Fibroblast of skin of abdomen (primary cell): ENCODE measurements at regions not wholly inside any gene's neighbourhood (a gene's known extent, or its start where the extent isn't known, plus 50 kb on each side); places are given as distances from the start of the nearest gene placed in this dataset.
"Not testable (repeated sequence)": the region's sequence is repeated elsewhere in the genome, so short reads cannot be mapped to it uniquely, and the experiment has no call there.

Experiments
- DNase-seq: peaks from one replicate; pipeline ENCODE4 v3.0.0-alpha.2; 2013

DNA sequence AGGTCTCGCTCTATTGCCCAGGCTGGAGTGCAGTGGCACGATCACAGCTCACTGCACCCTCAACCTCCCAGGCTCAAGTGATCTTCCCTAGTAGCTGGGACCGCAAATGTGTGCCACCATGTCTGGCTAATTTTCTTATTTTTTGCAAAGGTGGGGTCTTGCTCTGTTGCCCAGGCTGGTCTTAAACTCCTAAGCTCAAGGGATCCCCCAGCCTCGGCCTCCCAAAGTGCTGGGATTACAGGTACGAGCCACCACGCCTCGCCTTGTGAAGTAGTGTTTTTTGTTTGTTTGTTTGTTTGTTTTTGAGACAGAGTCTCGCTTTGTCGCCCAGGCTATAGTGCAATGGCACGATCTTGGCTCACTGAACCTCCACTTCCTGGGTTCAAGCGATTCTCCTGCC lies 125.5 kb downstream of the HAUS1 start:
- DNase-seq = not testable (repeated sequence)

DNA sequence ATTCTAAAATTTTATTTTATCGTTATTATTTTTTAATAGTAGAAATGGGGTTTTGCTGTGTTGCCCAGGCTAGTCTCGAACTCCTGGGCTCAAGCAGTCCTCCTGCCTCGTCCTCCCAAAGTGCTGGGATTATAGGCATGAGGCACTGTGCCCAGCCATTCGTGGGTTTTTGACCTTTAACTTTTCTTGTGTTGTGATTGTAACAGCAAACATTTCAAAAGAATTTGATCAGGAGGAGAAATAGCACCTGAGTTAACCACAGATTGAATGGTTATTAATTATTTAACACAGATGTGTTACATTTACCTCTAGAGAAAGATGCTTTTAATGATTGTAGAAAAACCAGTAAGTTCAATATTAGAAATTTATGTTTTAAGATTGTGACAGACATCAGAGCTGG lies 132.0 kb downstream of the HAUS1 start:
- DNase-seq = no peak

DNA sequence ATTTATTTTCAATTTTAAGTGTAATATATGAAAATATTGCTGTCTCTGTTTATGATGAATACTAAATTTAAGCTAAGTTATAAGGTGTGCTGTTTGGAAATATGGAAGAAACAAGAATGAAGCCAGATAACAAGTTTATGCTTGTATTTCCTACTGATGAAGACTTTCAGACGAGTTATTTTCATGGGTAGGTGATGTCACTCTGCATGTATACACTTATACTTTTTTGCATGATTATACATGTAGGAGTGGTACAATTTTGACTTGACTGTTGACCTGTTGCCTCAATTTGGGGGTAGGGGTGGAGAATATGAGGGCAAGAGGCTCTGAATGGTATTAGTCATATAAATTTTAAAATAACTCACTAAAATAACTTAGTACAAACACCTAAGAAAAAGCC lies 133.7 kb downstream of the HAUS1 start:
- no peak for DNase-seq

DNA sequence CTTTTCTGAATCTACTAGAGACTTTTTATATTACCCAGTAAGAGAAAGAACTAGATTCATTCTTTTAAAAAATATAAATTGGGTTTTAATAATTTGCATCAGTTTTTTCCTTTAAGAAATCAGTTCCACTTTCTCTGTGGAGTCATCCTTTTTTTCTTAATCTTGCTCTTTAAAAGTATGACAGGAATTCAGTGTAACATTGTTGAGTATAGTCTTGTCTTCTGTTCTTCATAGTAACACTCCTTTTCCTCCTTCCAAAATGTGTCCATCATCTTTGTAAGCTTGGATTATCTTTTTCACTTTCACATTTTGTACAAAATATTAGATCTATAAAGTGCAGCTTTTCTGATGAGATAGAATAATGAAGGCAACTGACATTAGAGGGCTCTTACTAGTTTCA lies 135.4 kb downstream of the HAUS1 start:
- peak; percentile 10 for DNase-seq

DNA sequence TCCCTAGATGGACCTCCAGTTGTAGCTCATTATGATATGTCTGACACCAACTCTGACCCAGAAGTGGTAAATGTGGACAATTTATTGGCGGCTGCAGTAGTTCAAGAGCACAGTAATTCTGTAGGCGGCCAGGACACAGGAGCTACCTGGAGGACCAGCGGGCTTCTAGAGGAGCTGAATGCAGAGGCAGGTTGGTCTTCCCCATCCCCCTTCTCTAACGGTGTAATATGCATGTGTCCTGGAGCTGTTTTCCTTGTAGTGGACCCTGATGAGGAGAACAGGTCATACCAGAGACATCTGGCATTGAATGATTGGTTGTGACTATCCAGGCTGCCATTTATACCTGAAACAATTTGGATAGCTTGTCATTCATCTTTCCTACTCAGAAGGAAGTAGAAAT lies 135.8 kb downstream of the HAUS1 start:
- DNase-seq = no peak

DNA sequence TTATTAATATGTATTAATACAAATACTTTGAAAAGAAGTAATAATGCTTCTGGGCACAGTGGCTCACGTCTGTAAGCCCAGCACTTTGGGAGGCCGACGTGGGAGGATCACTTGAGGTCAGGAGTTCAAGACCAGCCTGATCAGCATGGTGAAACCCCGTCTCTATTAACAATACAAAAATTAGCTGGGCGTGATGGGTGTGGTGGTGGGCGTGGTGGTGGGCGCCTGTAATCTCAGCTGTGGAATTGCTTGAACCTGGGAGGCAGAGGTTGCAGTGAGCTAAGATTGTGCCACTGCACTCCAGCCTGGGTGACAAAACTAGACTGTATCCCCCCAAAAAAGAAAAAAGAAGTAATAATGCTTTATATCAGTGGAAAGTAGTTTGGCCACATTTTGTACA lies 137.2 kb downstream of the HAUS1 start:
- DNase-seq = not testable (repeated sequence)

DNA sequence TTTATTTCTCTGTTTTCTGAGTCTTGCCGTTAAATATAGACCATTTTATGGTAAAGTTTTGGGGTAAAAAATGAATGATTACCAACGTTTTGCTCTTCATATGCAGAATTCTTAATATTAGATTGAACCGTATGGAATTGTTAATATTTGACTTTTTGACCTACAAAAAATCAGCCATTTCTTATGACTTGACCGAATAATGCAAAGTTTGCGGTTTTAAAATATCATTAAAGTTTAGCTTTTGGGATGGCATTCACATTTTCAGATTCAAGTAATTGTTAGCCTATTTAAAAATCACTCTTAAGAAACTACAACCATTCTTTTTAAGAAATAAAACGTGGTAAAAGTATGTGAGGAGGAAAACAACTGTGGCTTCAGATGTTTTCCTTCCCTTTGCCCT lies 138.0 kb downstream of the HAUS1 start:
- DNase-seq = no peak

DNA sequence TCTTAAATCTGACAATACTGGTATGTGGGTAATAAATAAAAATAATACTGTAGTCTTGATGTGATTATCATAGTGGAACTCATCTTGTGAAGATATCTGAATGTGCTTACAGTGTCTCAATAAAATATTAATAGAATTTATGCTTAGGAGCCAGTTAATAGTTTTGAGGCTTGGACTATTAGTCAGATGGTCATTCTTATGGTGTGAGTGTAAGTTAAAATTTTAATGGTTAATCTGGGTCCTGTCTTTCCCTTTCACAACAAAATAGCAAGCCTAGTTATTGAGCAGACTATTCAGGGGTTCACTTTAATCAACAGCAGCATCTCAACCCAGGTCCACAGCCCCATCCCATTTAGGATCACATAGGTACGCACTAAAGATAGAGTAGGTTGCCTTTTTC lies 138.9 kb downstream of the HAUS1 start:
- no peak for DNase-seq

DNA sequence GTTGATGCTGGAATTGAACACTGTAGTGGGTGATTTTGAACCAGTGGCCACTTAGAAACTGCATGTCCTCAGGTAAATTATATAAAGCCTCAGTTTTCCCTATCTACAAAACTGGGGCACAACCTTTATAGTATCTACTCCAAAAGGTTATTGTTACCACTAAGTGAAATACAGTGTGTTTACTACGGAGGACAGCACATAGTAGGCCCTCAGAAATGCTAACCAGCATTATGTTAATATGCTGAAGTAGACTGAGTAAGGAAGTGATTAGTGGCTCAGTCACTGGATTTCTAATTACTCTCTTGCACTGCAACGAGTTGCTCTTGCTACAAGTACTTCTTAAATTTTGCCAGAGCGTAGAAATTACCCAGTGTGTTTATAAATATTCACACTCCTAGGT lies 139.5 kb downstream of the HAUS1 start:
- no peak for DNase-seq

DNA sequence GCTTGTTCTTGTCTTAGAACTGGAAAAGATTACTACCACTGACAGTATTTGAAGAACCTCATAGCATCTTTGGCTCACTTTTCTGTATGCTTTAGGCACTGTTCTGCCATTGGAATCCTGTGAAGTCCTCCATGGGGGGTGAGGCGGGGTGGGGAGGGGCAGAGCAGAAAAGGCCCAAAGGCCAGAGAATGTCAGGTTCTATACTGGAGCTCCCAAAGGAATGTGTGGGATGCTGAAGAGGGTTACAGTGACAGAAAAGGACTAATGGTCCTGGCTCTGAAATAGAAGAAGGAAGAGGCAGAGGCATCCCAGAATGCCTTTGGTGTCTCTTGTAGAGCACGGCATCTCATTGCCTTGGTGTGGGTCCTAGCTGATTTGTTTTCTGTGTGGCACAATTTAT lies 141.9 kb downstream of the HAUS1 start:
- DNase-seq = no peak

DNA sequence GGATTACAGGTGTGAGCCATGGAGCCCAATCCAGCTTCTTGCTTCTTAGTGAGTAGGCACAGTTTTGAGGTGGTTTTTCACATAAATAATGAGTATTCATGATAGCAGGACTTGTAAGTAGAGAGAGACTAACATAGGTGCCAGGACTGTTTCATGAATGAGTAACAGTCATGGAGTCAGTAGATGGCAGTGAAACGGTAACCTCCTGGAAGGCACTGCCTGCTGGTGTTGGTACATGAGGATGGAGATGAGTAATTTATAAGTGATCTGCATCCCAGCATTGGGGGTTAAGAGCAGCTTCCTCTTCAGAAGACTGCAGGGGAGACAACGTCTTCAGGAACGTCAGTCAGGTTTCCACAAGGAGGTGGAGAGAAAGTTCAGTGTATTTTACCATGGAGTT lies 143.8 kb downstream of the HAUS1 start:
- DNase-seq = no peak

DNA sequence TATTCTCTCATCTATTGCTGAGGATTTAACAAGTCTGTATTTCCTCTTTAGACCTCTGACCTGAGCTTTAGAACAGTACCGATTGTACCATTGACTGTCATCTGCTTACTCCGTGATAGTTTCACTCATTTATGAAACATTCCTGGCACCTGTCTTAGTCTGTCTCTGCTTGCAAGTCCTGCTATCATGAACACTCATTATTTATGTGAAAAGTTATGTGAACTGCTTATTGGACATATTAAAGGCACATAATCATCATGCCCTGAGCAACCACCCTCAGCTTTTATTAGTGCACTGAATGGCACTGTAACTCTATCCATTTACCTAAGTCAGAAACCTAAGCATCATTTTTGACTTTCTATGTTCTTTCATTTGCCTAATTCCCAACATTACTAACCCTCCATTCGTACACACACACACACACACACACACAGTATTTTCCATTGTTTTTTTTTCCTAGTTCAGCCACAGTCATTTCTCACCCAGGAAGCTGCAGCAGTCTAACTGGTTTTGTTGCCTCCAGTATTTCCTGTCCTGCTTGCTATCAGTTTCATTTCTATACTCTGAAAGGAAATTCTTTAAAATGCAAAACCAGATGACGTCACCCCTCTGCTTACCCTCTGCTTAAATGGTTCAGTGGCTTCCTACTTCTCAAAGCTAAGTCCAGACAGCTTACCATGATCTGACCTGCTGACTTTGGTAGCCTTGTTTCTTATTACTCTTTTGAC lies 146.1 kb downstream of the HAUS1 start:
- DNase-seq = peak; percentile 82

DNA sequence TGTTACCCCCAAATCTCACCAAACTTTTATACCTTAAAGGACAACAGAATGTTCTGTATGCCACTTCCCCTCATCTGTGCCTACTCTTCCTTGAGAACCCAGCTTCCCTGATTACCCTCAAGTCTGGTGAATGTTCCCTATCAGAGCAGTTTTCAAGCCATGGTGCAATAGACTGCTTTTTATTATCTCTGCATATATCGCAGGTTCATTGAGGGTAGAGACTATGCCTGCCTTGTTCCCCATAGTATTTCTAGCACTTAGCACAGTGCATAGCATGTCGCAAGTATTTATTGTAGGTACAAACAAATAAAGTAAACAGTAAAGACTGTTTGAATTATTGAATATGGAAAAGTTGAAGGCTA lies 146.6 kb downstream of the HAUS1 start:
- no peak for DNase-seq

DNA sequence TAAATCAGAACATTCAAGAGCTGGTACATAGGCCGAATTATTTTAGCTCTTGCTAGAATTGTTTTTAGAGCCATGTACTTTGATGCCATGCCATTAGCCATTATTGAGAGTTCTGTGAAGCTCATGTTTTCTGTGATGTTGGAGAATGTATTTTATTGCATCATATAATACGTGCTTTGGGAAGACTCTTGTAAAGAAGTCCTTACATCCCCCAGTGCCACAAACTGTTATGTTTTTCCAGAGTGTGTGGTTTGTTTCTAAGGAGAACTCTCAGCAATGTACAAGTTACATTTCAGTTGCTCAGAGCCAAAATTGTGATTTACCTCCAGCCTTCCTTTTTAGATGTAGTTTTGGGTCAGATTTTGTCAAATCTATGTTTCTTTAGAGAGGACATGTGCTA lies 148.6 kb downstream of the HAUS1 start:
- peak; percentile 22 for DNase-seq

DNA sequence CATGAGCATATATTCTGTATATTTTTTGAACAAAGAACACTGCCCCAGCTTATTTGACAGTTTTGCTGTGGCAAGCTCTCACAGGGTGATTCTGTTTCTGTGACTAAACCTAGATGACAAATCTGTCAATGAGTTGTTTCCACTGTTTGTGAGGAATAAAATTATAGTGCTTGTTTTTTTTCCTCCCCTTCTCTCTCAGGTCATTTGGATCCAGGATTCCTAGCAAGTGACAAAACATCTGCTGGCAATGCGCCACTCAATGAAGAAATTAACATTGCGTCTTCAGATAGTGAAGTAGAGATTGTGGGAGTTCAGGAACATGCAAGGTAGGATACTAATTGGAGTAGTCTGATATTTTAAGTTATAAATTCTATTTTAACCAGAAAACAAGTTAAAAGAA lies 149.3 kb downstream of the HAUS1 start:
- no peak for DNase-seq

DNA sequence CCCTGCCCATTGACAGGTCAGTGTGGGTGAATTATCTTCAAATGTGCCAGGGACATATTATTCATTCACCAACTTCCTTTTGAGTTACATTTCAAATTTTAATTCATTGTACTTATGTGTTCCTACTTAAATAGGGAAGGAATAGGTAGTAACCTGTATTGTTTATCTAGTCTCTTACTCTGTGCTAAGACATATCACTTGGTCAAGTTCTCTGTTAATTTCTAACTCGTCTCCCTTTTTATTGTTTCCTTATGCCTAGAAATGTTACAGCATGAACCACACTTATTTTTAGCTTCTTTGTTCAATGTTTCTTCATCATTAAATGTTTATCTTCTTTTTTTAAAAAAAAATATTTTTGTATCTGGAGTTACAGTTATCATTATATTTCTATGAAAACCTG lies 151.9 kb downstream of the HAUS1 start:
- DNase-seq = no peak

DNA sequence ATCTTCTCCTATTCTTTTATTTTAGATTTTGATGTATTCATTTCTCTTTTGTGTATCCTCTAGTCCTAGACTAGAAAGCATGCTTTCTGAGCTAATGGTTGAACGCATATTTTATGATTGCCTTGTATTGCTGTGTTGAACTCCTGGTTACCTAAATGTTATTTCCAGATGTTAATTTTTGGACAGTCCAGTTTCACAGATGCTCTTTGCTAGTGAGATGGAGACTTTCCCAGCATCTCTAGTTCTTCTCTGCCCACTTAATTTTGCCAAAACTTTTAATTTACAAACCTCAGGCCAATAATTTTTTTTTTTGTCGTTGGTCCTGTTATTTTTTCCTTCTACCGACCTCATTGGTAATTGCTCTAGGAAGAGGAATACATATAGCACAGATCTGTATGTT lies 153.2 kb downstream of the HAUS1 start:
- DNase-seq = no peak

DNA sequence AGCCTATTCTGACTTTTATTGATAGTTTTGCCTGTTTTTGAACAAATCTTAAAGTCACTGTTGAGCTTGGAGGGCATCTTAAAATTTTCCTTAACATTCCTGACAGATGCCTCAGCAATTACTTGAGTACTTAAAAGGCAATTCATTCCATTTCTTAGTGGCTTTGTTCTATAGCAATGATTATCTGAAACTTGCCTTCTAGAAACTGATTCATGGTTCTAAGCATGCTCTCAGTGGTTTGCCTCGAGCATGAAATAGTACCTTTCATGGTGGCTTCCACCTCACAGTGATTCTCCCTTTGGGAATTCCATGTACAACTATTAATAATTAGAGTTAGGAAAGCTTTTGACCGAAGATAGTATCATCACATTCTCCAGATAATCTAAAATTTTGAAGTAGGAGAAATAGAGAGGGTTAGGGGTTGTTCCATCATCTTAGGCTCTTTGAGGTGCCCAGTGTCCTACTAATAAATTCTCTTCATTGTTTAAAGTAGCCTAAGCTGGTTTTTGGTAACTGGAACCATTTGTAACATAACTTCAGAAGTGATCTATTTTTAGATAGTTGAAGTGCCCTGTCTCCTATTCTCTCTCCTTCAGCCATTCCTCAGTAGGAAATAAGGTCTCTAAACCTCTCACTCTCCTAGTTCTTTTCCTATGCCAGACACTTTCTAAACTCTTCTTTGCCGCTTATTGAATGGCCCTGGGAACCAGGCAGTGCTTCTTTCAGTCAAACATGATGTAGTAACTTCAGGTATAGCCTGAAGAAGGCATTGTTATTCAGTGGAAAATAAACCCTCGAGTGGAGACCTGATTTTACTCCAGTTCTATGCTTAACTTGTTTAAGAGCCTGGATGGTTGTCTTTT lies 156.1 kb downstream of the HAUS1 start:
- DNase-seq = peak; percentile 90

DNA sequence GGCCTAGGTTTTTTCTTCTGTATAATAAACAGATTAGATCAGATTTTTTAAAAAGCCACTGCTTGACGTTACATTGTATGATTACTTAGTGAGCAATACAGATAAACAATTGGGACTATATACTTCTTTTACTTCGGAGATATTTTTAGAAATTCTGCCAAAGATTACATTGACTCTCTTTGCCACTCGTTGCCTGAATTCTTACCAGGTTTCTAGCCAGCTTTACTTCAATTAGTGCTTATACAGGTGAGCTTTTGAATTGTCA lies 156.6 kb downstream of the HAUS1 start:
- no peak for DNase-seq

DNA sequence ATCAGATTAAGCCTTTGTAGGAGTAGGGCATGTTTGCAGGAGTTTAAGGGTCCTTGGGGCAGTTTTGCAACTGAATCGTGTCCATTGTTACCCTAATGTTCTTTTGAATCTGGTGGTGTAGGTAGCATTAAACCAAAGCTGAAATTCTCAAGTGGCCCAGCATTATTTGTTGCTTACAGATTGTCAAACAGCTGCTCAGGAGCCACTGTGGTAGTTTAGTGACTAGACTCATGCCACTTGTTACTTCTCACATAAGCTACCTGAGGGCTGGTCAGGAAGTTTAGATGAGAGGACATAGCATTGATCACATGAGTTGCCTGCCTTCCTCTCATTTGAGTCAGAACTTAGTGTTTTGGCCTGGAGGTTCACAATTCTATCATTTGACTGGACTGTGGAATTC lies 157.6 kb downstream of the HAUS1 start:
- no peak for DNase-seq

DNA sequence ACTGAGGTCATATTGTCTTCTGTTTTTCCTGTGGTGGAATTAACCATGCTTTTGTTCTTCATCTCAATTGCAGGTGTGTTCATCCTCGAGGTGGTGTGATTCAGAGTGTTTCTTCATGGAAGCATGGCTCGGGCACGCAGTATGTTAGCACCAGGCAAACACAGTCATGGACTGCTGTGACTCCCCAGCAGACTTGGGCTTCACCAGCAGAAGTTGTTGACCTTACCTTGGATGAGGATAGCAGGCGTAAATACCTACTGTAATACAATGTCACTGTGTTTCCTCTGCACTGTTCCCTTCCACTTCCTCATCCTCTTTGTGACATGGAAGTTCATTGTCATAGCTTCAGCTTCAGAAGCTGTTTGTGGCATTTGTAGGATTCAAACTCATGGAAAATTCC lies 158.7 kb downstream of the HAUS1 start:
- no peak for DNase-seq

DNA sequence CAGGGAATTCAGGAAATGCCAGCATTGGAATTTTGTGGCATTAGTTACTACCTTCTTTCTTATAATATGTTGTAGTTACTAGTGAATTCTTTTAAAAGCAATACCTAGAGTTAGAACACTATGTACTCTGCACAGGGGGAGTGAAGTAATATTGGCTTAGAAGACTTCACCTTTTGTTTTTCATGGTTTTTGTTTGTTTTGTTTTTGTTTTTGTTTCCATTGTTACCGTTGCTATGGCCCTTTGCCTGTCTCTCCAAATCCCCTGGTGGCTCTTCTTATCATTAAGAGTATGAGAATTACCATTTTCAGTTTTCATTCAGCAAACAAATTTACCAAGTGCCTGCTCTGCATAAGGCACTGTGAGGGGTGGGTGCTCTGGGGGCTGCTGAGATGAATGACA lies 160.1 kb downstream of the HAUS1 start:
- no peak for DNase-seq

DNA sequence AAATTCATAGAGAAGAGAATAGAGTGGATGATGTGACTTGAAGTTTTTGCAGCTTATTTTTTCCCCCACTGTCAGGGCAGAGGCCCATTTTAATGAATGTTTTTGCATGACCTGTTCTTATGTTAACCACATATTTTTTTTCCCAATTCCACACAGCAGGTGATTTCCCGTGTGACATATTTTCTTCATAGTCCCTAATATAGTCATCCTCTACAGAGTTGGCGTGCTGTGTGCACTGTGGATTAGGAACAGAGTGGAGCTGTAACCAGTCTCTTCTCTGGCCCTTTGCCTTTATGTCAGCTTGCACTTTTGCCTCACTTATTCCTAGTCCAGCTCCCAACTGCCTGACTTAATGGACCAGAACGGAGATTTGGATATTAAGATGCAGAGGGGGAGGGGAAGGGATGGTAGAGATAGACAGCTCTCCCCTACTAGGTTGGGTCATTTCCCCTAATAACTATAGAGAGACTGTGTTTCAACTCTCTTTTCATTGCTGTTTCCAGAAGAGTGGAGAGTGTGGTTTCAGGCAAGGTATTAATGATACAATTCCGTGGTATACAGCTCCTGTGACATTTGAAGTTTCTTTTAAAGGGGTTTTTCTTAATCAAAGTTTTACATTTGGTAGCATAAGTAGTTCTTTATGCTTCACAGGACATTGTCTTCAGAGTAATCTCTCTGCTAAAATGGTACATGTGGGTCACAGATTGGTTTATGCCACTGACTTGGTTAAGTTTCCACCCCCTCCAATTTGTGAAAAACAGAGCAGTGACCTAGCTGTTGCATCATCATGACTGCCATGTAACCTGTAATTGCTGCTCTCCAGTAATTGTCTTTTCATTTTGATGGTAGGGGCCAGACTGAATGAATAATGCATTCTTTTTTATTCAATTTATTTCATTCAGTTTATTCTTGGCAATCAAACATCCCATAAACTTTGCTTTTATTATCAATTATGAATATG lies 161.3 kb downstream of the HAUS1 start:
- DNase-seq = no peak

DNA sequence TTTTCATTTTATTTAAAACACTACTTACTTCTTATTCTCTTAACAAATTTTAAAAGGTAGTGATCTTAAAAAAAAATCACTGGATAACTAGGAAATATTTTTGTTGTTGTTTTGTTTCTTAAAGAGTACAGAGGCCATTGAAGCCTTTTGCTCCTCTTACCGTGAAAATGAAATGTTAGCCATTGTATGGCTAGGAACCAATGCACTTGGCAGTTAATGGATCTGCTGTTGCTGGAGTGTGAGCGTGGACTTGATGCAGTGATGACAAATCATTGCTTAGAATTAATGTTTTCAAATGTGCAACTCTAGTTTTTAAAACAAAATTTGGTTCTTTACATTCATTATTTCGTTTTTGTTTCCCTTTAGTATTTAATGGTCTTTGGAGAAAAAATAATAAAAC lies 162.3 kb downstream of the HAUS1 start:
- DNase-seq = no peak
